ENCODE measurements at regions not wholly inside any gene's neighbourhood (a gene's known extent, or its start where the extent isn't known, plus 50 kb on each side); places are given as distances from the start of the nearest gene placed in this dataset.

- H4K20me1 ChIP-seq (ENCODE audit: insufficient read depth), result no peaks in the 10 kb centered on the region
- no peak overlapping the region for H3K4me2 ChIP-seq (ENCODE audit: low read length)
- no peak overlapping the region for H3K4me3 ChIP-seq (ENCODE audit: low read length)
- H3K9ac ChIP-seq (ENCODE audit: low read length), result no peak overlapping the region
- no peaks in the 10 kb centered on the region for H3K9me3 ChIP-seq (ENCODE audit: low read length)
- no peak for TF ChIP-seq CTCF (IDR thresholded peaks at IDR 0.05; ENCODE audit: poor library complexity, severe bottlenecking)
- TF ChIP-seq EZH2 (IDR thresholded peaks at IDR 0.05; ENCODE audit: borderline replicate concordance, insufficient read depth, low read length, poor library complexity, severe bottlenecking), result no peak
- no peak for TF ChIP-seq SMC3 (conservative IDR thresholded peaks at IDR 0.05; ENCODE audit: poor library complexity)
- TF ChIP-seq REST (IDR thresholded peaks at IDR 0.05; ENCODE audit: borderline replicate concordance), result no peak
- no peak for TF ChIP-seq POLR2AphosphoS5 (IDR thresholded peaks at IDR 0.05)
- TF ChIP-seq RAD21 (conservative IDR thresholded peaks at IDR 0.05), result no peak
- TF ChIP-seq EP300 (conservative IDR thresholded peaks at IDR 0.05; ENCODE audit: poor library complexity, severe bottlenecking), result no peak
- no peak for TF ChIP-seq MXI1 (conservative IDR thresholded peaks at IDR 0.05; ENCODE audit: poor library complexity, severe bottlenecking)
- H3K27me3 ChIP-seq (ENCODE audit: insufficient read depth, low read depth, low read length), result no peaks in the 10 kb centered on the region
- H3K36me3 ChIP-seq (ENCODE audit: insufficient read depth, low read length), result no peaks in the 10 kb centered on the region
- no peak overlapping the region for H3K27ac ChIP-seq (ENCODE audit: low read length)
- H3K79me2 ChIP-seq (replicated peaks; ENCODE audit: insufficient read depth, low read length), result no peaks in the 10 kb centered on the region
- no peaks in the 10 kb centered on the region for H3F3A ChIP-seq (ENCODE audit: insufficient read depth, low read length, poor library complexity, severe bottlenecking)
- no peak overlapping the region for H2AFZ ChIP-seq (ENCODE audit: low read depth, low read length)
- no peaks in the 10 kb centered on the region for H3K9me2 ChIP-seq (ENCODE audit: insufficient read depth, low read length)
Observed at GRCh38 chr1:67570486-67571143, 114.4 kb upstream of the GADD45A start.

- H4K20me1 ChIP-seq (ENCODE audit: insufficient read depth), result no peaks in the 10 kb centered on the region
- no peak overlapping the region for H3K4me3 ChIP-seq (ENCODE audit: low read length)
- no peaks in the 10 kb centered on the region for H3K27me3 ChIP-seq (ENCODE audit: insufficient read depth, low read depth, low read length)
- no peaks in the 10 kb centered on the region for H3K9me3 ChIP-seq (ENCODE audit: low read length)
- no peaks in the 10 kb centered on the region for H3K9me2 ChIP-seq (ENCODE audit: insufficient read depth, low read length)
- TF ChIP-seq EP300 (conservative IDR thresholded peaks at IDR 0.05; ENCODE audit: poor library complexity, severe bottlenecking) (no peak), CTCF (IDR thresholded peaks at IDR 0.05; ENCODE audit: poor library complexity, severe bottlenecking) (no peak), POLR2AphosphoS5 (IDR thresholded peaks at IDR 0.05) (no peak), RAD21 (conservative IDR thresholded peaks at IDR 0.05) (no peak), TAF1 (IDR thresholded peaks at IDR 0.05; ENCODE audit: low read depth) (no peak), SMC3 (conservative IDR thresholded peaks at IDR 0.05; ENCODE audit: poor library complexity) (no peak), MXI1 (conservative IDR thresholded peaks at IDR 0.05; ENCODE audit: poor library complexity, severe bottlenecking) (no peak), REST (IDR thresholded peaks at IDR 0.05; ENCODE audit: borderline replicate concordance) (no peak), EZH2 (IDR thresholded peaks at IDR 0.05; ENCODE audit: borderline replicate concordance, insufficient read depth, low read length, poor library complexity, severe bottlenecking) (no peak)
- no peak overlapping the region for H3K4me2 ChIP-seq (ENCODE audit: low read length)
- no peak overlapping the region for H3K27ac ChIP-seq (ENCODE audit: low read length)
- no peak overlapping the region for H3K9ac ChIP-seq (ENCODE audit: low read length)
- no peaks in the 10 kb centered on the region for H3K79me2 ChIP-seq (replicated peaks; ENCODE audit: insufficient read depth, low read length)
- H3F3A ChIP-seq (ENCODE audit: insufficient read depth, low read length, poor library complexity, severe bottlenecking), result no peaks in the 10 kb centered on the region
- H2AFZ ChIP-seq (ENCODE audit: low read depth, low read length), result no peak overlapping the region
- H3K36me3 ChIP-seq (ENCODE audit: insufficient read depth, low read length), result no peaks in the 10 kb centered on the region
Observed at GRCh38 chr1:67571406-67571805, 113.6 kb upstream of the GADD45A start.

Data from neural cell (in vitro differentiated cells).